Inflammatory macrophage treated with lipopolysaccharide for 1 hour (primary cell): ENCODE measurements at regions not wholly inside any gene's neighbourhood (a gene's known extent, or its start where the extent isn't known, plus 50 kb on each side); places are given as distances from the start of the nearest gene placed in this dataset.

Experiments used
- DNase-seq, 2 donors: peaks; one replicate each; pipeline ENCODE4 v3.0.0-alpha.2; 2020 to 2022

- no peak for DNase-seq
Measured at GRCh38 chr5:52177193-52177592, 610.5 kb upstream of the ITGA1 start.

DNA sequence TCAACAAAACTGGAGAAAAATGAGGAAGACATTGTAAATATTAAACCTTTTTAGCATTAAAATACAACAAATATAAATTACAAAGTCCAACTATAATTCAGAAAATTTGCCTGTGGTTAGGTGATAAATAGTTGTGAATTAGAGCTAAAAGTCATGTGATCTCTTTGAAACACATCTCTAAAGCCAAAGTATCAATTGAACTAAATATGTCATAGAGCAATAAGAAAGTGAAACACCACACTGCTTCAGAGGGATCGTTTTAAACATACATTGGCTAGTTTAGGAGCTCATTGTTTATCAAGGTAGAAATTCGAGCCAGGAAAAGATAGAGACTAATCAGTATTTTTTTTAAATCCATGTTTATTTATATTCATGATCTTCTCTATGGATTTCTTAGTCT is 606.3 kb upstream of the ITGA1 start:
- DNase-seq = no peak

DNA sequence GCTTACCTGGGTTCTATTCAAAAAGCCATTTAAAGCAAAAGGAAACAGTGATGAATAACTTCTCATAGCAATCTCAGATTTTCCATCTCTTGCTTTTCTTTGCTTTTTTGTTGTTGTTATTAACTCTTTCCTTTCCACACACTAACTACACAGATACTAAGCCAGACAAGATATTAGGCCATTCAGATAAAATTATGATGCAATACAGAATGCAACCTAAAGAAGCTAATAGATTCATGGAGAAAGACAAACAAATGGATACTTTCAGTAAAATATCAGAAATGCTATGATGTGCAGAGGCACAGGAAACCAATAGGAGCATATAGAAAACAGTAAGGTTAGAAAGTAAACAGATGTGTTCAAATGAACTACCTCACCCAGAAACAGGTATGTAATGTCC is 597.0 kb upstream of the ITGA1 start:
- DNase-seq = no peak

GRCh38 chr5:52199833-52200232 is 587.9 kb upstream of the ITGA1 start:
- no peak for DNase-seq

DNA sequence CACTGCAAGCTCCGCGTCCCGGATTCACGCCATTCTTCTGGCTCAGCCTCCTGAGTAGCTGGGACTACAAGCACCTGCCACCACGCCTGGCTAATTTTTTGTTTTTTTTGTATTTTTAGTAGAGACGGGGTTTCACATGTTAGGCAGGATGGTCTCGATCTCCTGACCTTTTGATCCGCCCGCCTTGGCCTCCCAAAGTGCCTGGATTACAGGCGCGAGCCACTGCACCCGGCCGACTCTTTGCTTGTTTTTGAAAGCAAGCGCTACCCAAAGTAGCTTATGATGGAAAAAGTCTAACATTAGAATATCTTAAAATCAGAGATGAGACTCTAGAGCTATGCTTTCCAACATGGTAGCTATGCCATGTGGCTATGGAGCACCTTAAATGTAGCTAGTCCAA is 585.5 kb upstream of the ITGA1 start:
- DNase-seq = no peak

DNA sequence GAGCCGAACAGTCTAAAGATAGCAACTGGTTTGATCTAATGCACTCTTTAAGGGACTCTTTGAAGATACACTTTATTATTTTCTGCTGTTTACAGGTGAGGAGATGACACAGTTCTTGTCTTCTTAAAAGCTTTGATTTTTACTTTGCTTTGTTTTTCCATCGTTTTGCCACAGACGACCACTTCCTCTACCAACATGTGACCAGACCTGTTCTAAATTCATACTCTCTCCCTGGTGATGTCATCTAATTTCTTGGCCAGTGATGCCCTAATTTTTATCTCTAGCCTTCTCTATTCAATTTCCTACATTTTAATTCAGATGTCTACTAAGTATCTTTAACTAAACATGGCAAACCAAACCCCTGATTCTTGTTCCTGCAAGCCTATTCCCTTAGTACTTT is 583.4 kb upstream of the ITGA1 start:
- DNase-seq = no peak
